GM21526 (cell line): ENCODE measurements at regions not wholly inside any gene's neighbourhood (a gene's known extent, or its start where the extent isn't known, plus 50 kb on each side); places are given as distances from the start of the nearest gene placed in this dataset.
"Not testable (repeated sequence)": the region's sequence is repeated elsewhere in the genome, so short reads cannot be mapped to it uniquely, and the experiment has no call there.

Experiments
- ATAC-seq: cut with Tn5 transposase; IDR thresholded peaks from one replicate; pipeline ENCODE4 v1.9.1; 2021; ENCODE audit warnings: moderate library complexity; ENCODE audit not compliant: unreplicated experiment, low FRiP score

GRCh38 chr1:221284028-221284427 lies 404.8 kb downstream of the HLX start:
- ATAC-seq, result no peak

DNA sequence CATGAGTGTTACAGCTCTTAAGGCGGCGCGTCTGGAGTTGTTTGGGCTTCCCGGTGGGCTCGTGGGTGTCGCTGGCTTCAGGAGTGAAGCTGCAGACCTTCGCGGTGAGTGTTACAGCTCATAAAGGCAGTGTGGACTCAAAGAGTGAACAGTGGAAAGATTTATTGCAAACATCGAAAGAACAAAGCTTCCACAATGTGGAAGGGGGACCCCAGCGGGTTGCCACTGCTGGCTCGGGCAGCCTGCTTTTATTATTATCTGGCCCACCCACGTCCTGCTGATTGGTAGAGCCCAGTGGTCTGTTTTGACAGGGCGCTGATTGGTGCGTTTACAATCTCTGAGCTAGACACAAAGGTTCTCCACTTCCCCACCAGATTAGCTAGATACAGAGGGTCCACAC lies 405.7 kb downstream of the HLX start:
- ATAC-seq, result not testable (repeated sequence)

DNA sequence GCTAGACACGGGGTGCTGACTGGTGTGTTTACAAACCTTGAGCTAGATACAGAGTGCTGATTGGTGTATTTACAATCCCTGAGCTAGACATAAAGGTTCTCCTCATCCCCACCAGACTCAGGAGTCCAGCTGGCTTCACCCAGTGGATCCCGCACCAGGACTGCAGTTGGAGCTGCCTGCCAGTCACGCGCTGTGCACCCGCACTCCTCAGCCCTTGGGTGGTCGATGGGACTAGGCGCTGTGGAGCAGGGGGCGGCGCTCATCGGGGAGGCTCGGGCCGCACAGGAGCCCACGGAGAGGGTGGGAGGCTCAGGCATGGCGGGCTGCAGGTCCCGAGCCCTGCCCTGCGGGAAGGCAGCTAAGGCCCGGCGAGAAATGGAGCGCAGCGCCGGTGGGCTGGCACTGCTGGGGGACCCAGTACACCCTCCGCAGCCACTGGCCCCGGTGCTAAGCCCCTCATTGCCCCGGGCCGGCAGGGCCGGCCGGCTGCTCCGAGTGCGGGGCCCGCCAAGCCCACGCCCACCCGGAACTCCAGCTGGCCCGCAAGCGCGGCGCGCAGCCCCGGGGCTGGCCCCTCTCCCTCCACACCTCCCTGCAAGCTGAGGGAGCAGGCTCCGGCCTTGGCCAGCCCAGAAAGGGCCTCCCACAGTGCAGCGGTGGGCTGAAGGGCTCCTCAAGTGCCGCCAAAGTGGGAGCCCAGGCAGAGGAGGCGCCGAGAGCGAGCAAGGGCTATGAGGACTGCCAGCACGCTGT lies 406.4 kb downstream of the HLX start:
- not testable (repeated sequence) for ATAC-seq

DNA sequence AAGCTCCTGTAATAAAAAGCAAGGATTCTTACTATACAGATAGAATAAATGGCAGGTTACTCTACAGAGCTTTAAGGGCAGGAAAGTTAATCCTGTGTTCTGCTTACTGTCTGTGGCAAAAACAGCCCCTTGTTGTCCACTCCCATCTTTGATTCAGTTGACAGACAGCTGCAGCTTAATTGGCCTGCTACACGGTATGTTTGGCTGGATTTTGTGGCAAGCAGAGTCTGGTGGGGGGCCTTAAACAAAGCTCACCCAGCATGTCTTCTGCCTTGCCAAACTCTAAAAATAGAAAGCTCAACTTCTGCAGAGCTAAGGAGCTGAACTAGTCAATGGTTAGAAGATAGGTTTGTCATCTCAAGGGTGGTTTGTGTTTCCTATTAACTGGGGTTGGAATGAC lies 407.2 kb downstream of the HLX start:
- no peak for ATAC-seq

- no peak for ATAC-seq
These were observed 409.9 kb downstream of the HLX start for GRCh38 chr1:221289103-221289502.

- ATAC-seq, result no peak
These were observed 411.4 kb downstream of the HLX start for GRCh38 chr1:221290669-221291068.

DNA sequence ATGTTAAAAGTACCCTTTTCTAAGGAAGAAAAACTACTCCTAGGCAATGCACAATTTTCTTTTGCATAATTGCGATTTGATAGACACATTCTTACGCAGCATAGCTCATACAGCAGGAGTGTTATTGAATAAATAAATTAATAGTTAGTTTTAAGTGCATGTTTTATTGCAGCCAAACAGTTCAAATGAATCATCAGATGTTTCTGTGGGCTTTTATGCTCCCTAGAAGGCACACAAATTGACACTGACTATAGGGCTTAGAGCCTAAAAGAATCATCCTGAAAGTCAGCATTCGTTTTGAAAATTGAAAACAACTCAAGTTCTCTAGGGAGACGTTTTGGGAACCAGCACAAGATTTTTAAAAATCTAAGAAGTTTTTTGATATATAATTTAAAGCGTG lies 411.9 kb downstream of the HLX start:
- no peak for ATAC-seq

GRCh38 chr1:221292652-221293051 lies 413.4 kb downstream of the HLX start:
- ATAC-seq, result no peak

DNA sequence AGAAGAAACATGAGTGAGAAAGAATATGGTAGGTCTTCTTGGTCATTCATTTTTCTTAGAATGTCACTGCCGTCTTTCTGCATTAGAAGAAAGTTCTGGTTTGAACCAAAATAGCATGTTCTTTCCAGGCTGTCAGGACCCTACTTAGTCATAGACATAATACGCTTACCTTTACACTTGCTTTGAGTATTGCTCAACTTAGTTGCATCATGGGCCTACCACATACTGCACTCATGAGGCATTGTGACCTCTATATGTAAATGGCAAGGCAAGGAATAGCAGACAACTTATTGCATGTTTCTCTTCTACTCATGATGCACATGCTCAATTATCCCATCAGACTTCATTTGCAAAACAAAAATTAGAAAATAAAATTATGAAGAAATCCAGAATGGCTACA lies 415.0 kb downstream of the HLX start:
- no peak for ATAC-seq

DNA sequence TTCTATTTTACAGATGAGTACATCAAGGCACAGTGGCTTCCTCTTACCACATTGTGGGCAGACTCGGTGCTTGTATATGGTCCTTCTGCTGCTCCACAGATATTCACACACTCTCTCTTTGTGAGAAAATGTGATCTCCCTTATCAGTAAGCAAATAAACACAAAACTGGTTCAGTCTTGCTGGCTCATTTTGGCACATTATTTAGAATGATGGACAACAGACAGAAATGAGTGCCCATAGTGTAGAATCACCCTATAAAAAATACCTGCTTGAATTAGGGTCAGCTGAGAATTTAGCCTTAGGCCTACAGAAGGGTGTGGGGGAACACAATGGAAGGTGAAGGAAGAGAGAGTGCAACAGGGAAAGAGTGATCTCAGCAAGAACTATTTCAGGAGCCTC lies 423.1 kb downstream of the HLX start:
- ATAC-seq, result no peak

DNA sequence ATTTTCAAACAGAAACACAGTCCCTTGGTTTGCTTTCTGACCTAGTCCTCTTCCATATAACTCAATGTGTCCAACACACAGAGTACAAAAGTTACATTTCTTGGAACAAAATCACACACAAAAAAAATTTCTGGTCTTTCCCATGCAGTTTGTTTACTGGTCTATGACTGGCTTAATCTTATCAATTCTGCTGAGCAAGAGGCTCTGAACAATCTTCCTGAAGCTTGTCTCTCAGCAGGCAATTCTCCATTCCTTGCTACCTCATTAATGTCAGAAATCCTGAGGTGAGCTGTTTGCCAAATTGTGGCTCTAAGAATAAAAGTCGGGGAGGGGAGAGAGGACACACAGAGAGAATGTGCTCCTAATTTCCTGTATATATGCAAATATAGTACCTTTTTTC lies 423.6 kb downstream of the HLX start:
- no peak for ATAC-seq

DNA sequence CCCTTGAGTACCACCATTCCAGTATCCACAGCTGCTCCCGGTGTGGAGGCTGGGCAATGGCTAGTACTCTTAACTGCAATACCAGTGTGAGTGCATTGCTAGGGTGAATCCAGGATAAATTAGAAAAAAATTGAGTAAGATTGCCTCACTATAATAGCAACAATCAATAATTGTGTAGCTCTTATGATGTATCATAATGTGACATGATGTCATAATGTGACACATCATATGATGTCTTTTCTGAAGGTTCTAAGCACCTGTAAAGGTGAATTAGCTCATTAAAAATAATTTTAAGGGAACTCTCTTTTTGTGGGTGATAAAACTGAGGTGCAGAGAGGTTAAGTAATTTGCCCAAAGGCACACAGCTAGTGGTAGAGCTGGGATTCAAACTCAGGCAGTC lies 424.4 kb downstream of the HLX start:
- no peak for ATAC-seq

DNA sequence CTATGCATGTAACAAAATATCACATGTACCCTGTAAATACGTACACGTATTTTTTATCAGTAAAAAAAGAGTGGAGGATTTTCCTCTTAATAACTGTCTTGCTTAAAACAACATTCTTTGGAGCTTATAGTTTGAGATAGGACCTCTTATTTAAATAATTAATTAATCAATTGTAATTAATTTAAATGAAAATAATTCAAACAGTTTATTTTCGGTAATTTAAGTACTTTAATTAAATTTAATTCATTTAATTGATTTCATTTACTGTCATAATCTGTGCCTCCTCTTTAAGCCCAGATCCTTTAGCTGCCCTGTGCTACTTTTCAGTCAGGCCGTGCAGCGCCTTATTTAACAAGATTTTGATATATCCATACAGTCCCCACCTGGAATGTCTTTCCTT lies 427.0 kb downstream of the HLX start:
- no peak for ATAC-seq

- ATAC-seq, result no peak
These were observed 429.6 kb downstream of the HLX start for GRCh38 chr1:221308534-221309511.

DNA sequence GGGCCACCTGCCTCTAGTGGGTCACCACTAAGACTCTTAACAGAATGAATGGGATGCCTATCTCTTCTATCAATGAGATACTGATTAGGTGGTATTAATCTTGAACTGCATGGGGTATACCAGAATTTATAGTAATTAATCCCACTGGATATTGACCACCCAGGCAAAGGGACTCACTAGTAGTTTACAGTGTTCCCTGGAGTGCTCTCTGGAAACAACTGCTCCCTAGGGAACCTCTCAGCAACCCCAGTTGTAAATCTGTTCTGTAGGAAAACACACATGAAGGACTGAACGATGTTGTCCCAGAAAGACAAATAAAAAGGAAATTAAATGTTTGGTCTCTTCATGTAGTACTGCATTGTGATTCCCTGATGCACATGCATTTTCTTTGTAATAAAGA lies 430.5 kb downstream of the HLX start:
- ATAC-seq, result no peak

GRCh38 chr1:221310180-221310579 lies 430.9 kb downstream of the HLX start:
- ATAC-seq, result no peak

DNA sequence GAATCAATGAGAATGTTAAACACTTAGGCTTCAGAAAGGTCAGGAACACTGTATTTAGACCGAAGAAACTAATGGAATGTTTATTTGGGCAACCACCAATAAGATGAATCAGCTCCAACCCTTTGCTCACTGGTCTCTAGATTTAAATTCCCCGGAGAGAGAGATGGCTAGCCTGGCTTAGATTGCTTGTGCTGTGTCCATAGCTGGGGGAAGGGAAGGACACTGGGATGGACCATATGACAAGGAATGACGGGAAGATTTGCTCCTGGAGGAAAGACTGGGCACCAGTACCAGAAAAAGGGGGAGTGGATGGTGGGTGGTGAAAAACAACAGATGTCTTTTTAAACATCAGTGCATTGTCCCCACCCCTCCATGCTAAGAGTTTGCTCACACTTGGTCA lies 426.6 kb downstream of the DUSP10 start:
- ATAC-seq, result no peak

DNA sequence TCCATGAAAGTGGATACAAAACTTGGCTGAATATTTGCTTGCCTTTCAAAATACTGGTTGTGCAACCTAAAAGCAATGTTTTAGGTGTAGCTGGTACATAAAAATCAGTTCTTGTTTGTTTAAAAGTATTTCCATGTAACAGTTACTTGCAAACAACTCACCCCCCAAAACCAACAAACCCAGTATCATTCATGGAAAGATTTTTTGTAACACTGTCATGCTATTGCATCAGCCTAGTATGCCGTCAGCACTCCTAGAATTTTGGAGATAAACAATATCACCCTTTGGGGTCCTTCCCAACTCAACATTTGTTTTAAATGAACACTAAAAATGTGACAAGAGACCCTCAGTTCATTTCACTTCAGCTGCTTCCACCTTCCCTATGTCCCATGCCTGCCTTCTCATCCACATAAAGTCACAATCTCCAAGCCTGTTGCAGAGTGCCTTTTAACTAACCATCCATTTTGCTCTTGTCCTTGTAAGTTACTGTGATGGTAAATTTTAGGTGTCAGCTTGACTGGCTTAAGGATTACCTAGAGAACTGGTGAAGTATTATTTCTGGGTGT lies 425.3 kb downstream of the DUSP10 start:
- no peak for ATAC-seq

GRCh38 chr1:221317537-221317936 lies 424.4 kb downstream of the DUSP10 start:
- no peak for ATAC-seq

GRCh38 chr1:221327954-221328353 lies 413.9 kb downstream of the DUSP10 start:
- ATAC-seq, result no peak

DNA sequence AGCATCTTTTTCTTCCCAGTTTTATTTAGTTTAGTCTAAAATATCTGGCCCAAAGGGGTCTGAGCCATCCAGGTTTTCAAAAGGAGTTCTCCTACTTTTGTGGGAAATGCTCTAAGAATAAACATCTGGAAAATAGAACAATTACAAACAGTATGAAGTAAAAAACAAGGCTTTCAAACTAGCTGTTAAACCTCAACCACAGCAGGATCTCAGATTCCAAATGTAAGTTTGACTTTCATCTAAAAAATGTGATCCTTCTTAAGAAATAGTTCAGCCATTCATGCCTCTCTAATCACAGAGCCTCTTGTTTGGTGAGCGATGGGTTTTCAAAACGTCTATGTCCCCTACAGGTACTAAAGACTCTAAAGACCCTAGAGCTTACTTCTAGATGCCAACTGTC lies 413.5 kb downstream of the DUSP10 start:
- ATAC-seq, result no peak
